OCI-M1 (cell line): ENCODE measurements at regions not wholly inside any gene's neighbourhood (a gene's known extent, or its start where the extent isn't known, plus 50 kb on each side); places are given as distances from the start of the nearest gene placed in this dataset.
"Not testable (repeated sequence)": the region's sequence is repeated elsewhere in the genome, so short reads cannot be mapped to it uniquely, and the experiment has no call there.

ENCODE experiments used
- DNase-seq: peaks from one replicate; lab custom pipeline; 2025; lab: John Stamatoyannopoulos, UW

DNA sequence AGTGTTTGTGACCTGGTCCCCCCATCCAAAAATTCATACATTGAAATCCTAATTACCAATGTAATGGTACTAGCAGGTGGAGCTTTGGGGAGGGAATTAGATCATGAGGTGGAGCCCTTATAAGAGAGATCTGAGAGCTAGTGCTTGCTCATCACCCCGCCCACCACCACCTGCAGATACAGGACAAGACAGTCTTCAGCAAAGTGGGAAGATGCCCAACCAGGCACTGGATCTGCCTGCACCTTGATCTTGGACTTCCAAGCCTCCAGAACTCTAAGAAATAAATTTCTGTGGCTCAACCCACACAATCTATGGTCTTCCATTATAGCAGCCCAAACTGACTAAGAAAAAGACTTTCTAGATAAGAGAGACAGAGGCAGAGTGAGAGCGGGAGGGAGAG, 343.4 kb downstream of the LRRIQ3 start:
- no peak for DNase-seq

DNA sequence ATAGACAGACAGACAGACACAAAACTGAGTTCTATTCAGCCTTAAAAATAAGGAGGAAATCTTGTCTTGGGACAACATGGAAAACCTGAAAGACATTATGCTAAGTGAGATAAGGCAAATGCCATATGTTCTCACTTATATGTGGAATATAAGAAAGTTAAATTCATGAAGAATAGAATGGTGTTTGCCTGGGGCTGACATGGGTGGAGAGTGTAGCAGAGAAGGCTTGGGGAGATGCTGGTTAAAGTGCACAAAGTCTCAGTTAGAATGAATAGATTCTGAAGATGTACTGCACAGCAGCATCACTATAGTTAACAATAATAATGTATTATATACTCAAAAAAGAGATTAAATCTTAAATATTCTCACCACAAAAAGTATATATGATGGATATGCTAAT, 355.5 kb downstream of the LRRIQ3 start:
- no peak for DNase-seq

DNA sequence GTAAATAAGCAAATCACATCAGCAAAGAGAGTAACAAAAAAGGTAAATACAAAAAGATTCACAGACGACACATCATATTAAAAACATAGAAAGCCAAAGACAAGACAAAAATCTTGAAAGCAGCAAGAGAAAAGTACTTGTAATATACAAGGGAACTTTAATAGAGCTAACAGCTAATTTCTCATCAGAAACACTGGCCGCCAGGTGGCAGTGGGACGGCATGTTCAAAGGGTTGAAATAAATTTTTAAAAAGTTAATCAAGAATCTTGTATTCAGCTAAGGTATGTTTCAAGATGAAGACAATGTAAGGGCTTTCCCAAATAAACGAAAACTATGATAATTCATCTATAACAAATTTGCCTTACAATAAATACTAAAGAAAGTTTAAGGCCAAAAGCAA, 358.1 kb downstream of the LRRIQ3 start:
- DNase-seq, result peak; percentile 74

DNA sequence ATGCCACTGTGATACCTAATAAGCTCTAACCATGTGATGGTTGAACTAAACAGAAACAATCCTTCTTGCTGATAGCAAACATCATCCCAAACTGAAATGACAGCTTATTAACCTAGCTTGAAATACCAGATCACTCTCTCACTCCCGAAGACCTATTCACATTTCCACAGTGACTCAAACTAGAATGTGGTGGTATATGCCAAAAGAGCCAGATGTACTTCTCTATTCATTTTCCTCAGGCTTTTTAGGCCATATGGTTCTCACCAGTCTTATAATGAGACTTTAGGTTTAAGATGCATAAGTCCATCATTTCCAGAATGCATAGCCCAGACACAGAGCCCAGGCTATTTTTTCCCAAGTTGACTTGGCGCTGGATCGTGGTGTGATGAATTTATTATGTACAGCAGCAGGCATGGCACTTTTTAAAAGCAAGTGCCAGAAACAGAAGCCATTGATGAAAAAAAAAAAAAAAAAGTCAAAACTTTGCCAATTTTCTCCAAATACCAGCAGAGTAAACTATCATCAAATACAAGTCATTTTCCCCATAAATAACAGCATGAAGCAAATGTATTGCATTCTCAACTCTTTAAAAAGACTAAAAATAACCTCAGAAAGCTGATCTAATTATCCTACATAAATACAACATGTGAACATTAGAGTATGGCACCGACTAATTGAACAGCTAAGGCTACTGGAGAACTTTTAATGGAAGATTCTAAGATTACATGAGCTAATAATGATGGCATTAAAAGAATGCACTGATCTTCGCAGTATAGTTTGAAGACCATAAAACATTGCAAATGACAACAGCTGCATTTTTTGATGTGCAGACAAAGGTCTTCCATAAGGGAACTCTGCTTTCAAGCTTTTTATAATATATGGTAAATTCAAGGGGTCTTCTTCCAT, 365.4 kb downstream of the LRRIQ3 start:
- DNase-seq, result no peak

DNA sequence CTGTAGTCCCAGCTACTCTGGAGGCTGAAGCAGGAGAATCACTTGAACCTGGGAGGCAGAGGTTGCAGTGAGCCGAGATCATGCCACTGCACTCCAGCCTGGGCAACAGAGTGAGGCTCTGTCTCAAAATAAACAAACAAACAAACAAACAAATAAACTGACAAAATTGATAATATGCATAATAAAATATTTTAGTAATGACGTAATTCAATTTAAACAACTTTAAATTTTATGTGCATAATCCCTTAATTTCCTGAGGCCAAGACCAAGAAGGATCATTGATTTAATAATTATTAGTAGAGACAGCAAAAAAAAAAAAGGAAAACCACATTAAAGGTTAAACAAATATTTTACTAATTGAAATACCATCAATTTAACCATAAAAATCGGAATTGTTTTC, 370.7 kb downstream of the LRRIQ3 start:
- DNase-seq, result not testable (repeated sequence)

DNA sequence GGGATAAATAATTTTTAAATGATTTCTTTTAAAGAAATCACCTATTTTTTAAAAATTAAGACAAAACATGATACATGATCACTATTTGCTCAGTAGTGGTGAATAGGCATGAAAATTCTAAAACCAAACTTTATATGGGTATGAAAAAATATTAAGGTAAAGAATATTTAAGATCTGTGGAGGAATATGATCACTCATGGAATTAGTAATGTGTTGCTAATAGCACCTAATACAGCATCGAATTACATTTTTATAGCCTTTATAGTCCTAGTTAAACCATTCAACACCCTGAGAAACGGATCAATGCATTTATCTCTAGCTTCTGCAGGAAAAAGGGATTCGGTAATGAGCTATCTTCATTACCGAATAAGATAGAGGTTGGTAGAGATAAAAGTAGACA, 373.9 kb downstream of the LRRIQ3 start:
- no peak for DNase-seq

DNA sequence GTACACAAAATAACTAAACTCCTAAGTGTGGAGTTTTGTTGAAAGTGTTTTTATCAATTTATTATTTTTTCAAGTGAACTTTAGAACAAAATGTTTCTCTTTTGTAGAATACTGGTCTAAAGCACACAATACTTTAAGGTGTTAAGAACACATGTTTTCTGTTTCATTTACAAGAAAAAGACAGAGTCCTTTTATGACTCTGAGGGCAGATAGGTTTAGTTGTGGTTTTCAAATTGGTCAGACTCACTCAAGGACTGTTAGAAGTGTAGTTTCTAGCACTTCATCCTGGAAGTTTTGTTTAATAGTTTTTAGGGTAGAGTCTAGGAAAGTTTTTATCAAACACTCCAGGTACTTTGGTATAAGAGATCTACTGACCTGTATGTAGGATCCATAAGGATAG, 376.5 kb downstream of the LRRIQ3 start:
- DNase-seq, result peak; percentile 72

DNA sequence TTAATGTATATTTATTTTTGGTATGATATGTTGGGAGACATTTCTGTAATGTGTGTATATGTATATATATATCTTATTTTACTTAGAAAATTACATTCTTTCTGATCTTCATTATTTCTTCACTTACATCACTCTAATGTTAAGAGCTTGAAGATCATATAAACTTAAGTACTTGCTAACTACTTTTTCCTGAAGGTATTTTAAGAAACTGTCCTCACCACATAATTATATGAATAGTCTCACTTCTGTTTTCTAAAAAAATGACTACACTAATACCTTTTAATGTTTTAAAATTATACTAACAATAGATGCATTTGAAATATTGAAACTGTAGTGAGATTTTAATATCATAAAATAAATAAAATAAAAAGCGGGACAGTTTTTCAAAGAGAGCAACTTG, 377.1 kb downstream of the LRRIQ3 start:
- no peak for DNase-seq

DNA sequence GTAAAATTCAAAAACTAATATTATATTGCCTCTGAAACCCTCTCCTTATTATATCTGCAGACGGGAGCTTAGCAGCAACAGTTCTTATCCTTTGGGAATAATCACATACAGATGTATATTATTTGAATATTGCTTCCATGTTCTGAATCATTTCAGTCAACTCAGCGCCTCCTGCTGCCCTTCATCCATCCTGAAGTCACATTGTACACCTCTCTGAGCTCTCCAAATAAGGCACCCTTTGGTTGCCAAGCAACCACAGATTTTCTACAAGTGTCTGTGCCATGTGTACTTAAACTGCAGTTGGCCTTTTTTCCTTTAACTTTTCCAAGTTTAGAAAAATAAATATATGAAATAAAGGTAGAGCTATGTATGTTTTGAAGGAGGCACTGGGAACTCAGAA, 384.3 kb downstream of the LRRIQ3 start:
- no peak for DNase-seq

DNA sequence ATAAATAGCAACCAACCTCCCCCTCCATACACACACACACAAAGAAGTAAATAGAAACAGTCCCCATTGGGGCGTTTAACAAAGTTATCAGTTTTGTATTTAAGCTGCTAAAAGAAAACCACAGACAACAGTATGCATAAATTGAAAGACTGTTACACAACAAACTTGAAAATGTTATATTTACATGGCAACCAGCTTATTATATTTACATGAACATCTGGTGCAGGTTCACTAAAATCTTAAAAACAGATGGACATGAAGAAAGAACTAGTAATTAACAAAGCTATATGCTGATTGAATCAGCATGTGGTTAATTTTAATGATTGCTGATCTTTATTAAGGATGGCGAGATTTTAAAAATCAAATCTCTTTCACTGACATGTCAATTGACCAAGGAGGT, 384.7 kb downstream of the LRRIQ3 start:
- no peak for DNase-seq

DNA sequence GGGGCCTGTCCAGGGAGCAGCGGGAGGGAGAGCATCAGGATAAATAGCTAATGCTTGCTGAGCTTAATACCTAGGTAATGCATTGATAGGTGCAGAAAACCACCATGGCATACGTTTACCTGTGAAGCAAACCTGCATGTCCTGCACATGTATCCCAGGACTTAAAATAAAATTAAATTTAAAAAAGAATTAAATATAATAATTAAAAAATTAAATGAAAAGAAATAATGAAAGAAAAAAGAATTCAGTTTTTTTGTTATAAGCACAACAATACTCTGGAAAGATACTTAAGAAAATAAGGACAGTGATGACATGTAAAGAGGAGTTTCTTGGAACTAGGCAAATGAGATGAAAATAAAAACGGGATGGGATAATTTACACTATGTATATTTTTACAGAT, 386.2 kb downstream of the LRRIQ3 start:
- no peak for DNase-seq

DNA sequence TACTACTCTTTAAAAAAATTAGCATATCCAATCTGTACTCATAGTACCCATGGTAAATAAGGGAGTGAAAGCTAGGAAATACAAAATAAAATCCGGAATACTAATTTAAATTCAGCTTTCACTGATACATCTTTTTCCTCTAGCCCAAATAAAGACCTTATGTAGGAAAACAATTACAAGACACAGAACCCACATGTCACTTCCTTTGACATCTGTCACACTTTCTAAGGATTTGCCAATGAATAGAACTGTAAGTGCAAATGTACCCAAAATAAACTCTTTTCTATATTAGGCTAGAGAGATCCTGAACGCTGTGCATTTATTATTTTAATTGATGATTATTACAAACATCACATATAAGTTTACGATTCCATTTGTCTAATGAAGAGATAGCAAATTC, 393.0 kb downstream of the LRRIQ3 start:
- DNase-seq, result no peak

DNA sequence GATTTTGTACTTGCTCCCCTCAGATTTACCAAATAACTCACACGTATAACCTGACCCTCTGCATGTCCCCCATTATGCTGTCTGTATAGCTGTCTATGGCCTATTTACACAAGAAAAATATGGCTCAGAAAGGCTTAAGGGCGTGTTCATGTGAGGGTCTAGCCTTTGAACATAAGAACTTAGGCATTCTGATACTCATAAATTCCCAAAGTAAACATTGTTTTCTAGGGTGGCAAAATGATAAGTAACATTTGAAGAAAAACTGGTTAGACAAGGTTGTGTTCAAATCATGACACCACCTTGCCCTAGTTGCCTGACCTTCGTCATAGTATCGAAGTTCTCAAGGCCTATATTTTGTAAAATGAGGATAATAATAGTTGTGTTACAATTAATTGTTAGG, 394.6 kb downstream of the LRRIQ3 start:
- DNase-seq, result no peak

DNA sequence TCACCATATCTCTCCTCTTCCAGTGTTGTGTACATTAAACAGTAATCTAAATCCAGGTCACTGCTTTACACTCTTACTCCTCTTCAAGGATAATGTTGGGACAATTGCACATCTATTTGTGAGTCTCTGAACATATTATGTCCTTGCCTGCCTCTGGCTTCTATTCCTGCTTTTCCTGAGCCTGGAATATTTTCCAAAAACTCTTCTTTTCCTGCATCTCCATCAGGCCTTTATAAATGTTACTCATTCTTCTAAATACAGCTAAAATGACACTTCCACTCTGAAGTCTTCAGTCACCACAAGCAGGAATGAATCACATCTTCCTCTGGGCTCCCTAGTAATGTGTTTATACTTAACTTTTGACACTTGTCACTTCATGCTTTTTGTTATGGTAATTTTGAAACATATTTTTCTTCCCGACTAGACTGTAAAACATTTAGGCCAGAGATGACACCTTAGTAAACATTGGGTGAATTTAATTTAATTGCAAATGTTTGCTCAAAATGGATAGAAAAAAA, 396.0 kb downstream of the LRRIQ3 start:
- DNase-seq, result no peak

DNA sequence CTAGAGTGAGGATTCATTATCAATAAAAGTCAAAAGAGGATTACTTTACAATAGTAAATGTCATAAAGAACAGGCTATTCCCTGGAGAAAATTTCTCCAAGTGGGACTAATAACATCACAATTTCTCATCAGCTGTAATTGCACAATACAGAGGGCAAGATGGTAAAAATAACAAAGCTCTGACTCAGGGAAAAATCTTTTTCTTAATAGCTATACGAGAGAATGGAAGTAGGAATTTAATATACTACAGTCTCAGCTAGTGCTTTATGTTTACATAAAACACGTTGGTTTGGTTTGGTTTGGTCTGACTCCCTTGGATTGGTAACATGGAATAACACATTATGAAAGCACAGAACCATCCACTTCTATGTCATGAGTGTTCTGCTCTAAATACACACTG, 397.6 kb downstream of the LRRIQ3 start:
- DNase-seq, result no peak

DNA sequence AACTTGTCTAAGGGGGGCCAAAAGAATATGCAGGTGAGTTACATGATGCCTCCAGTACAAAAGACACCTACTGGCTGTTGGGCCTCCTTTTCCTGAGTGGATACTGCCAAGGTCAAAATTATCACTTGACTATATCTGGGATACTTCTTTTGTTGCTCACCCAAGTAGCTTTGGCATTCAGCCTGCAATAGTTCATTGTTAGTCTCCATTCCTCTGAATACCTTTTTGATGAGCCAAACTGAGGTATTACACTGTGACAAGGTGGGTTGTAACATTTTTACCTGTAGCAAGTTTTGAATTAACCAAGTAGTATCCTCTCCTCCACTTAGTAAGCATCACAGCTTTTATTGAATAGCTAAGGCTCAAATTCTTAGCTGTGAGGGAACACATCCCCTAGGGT, 408.0 kb downstream of the LRRIQ3 start:
- DNase-seq, result no peak

DNA sequence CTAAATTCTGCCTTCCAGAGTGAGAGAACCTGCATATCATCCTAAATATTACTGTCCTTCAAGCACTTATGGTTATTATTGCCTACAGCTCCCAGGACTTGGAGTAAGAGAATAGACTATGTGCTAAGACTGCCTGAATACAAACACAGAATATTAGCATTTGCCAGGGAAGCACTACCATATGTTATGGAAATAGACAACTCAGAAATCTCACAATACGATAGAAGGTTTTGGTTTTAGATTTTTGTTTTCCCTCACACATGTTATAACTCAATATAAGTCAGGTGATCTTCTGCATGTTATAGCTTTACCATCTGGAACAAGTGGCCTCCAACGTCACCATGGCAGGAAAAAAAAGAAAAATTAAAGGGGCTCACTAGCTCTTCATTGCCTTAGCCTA, 413.9 kb downstream of the LRRIQ3 start:
- DNase-seq, result no peak

DNA sequence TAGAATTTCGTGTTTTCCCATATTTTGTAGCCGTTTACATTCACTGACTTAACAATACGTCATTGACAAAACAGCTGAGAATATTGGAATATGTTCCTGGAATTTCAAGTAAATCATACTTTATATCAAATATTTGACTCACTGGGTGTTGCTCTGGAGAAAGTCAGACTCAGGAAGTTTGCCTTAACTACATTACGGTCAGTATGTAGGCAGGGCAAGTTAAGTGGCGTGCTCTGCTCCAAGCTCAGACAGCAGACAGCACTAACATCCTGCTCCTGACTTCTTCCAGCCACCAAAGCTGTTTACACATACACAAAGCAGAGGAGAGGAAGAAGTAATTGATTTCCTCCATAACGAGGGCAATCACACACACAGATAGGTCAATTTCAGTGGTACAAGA, 414.6 kb downstream of the LRRIQ3 start:
- DNase-seq, result no peak

DNA sequence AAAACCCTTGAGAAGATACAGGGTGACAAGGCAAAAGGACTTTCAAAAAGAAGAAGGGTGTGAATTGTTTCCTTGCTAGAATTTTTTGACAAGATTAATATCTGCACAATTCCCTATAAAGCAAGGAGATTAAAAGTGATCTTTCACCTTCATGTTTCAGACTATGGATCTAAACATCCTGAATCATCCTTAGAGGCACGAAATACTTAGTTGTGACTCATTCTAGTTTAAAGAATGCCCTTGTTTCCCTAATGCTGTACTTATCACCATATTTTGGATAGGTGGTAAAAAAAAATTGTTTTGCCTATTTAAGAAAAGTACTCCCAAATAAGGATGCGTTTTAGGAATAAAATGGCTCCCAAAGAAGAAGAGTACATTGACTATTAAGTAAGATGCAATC, 415.1 kb downstream of the LRRIQ3 start:
- DNase-seq, result no peak

DNA sequence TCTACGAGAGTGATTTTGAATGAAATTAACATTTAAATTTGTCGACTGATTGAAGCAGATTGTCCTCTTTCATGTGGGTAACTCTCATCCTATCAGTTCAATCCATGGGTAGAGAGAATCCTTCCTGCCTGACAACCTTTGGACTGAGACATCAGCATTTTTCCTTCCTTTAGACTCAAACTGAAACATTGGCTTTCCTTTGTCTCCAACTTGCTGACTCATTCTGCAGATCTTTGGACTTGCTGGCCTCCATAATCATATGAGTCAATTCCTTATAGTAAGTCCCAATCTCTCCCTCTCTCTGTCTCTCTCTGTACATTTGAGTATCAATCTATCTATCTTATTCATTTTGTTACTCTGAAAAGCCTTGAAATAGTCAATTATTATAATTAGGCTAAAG, 416.7 kb downstream of the LRRIQ3 start:
- peak; percentile 36 for DNase-seq

DNA sequence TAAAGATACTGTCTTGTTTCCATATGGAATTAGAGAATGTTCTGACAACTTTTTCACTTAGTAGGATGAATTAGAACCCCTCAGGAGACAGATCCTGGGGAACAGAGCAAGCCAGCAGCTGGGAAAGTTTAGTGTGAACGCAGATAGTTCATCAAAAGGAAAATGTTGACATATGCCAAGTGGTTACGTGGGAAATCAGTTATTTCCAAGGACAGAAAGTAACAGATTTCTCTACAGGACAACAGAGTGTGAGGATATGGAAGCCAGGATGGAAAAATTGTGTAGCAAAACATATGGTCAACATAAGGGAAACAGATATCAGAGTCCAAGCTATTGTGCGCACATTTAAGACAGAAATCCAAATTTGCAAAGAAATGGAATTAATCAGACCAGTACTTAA, 419.5 kb downstream of the LRRIQ3 start:
- no peak for DNase-seq

DNA sequence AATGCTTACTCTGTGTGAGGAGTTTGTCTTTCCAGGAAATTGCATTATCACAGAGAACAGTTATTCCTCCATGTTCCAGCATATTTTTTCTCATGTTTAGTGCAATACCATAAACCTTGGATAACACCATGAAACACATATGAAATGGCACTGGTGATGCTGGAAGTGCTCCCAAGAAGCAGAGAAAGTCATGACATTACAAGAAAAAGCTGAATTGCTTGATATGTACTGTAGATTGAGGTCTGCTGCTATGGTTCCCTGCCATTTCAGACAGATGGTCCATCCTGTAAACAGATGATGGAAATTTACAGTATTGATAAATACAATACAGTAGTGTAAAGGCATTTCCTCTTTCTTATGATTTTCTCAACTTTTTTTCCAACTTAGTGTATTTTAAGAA, 422.1 kb downstream of the LRRIQ3 start:
- no peak for DNase-seq

DNA sequence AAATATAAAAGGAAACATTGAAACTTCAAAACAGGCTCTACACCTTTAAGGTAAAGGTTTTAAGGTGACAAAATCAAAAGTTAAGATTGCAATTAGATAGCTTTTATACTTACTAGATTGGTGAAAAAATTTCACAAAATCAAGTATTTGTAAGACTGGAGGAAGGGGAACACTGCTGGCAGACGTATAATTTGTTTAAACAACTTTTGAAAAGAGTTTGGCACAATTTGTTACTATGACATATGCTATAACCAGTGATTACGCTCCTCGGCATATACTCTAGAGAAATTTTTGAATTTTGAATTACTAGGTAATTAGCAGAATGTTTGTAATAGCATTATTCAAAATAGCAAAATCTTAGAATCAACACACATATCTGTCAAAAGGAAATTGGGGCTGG, 425.0 kb downstream of the LRRIQ3 start:
- no peak for DNase-seq

DNA sequence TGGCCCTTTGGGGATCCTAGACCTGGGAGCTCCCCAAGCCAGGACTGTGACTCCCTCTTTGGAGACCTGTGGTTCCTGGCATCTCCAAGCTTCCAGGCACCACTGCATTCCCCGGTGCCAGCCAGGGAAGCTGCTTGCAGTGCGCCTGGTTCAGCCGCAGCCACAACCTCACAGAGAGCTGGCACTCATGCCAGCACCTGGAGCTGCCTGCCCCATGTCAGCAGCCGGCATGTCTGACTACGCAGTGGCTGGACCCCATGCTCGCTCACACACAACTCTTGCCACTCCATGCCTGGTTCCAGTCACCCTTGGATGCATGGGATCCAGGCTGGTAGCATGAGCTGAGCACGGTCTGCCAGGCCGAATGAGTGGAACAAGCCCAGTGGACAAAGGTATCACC, 426.6 kb downstream of the LRRIQ3 start:
- DNase-seq, result no peak
